HG03521 (cell line): ENCODE measurements at regions not wholly inside any gene's neighbourhood (a gene's known extent, or its start where the extent isn't known, plus 50 kb on each side); places are given as distances from the start of the nearest gene placed in this dataset.
A peak's percentile ranks its signal among the peaks of the same experiment; 100 is the strongest.
"Not testable (repeated sequence)": the region's sequence is repeated elsewhere in the genome, so short reads cannot be mapped to it uniquely, and the experiment has no call there.

Experiments
- ATAC-seq: cut with Tn5 transposase; IDR thresholded peaks from one replicate; pipeline ENCODE4 v1.9.1; 2021; ENCODE audit warnings: mild to moderate bottlenecking, moderate library complexity; ENCODE audit not compliant: unreplicated experiment

GRCh38 chr13:54004026-54004699 is 975.5 kb downstream of the OLFM4 start:
- ATAC-seq = no peak

GRCh38 chr13:54016542-54016941 is 987.9 kb downstream of the OLFM4 start:
- ATAC-seq = no peak

GRCh38 chr13:54018485-54018884 is 989.9 kb downstream of the OLFM4 start:
- no peak for ATAC-seq

GRCh38 chr13:54029226-54029625 is 1000.6 kb downstream of the OLFM4 start:
- ATAC-seq = peak; percentile 91

- ATAC-seq = no peak
Observed at GRCh38 chr13:54029720-54030119, 1001.1 kb downstream of the OLFM4 start.

- no peak for ATAC-seq
Observed at GRCh38 chr13:54033323-54033861, 1004.8 kb downstream of the OLFM4 start.

- ATAC-seq = no peak
Observed at GRCh38 chr13:54034047-54034446, 1005.4 kb downstream of the OLFM4 start.

- ATAC-seq = not testable (repeated sequence)
Observed at GRCh38 chr13:54057416-54057815, 1028.8 kb downstream of the OLFM4 start.

- not testable (repeated sequence) for ATAC-seq
Observed at GRCh38 chr13:54069958-54070357, 1041.3 kb downstream of the OLFM4 start.

- no peak for ATAC-seq
Observed at GRCh38 chr13:54077569-54077968, 1049.0 kb downstream of the OLFM4 start.

- no peak for ATAC-seq
Observed at GRCh38 chr13:54078271-54078870, 1049.8 kb downstream of the OLFM4 start.

GRCh38 chr13:54082309-54082708 is 1053.7 kb downstream of the OLFM4 start:
- ATAC-seq = not testable (repeated sequence)

GRCh38 chr13:54091884-54092283 is 1063.3 kb downstream of the OLFM4 start:
- ATAC-seq = no peak

- no peak for ATAC-seq
Observed at GRCh38 chr13:54092686-54093085, 1064.1 kb downstream of the OLFM4 start.

- ATAC-seq = no peak
Observed at GRCh38 chr13:54110597-54110996, 1082.0 kb downstream of the OLFM4 start.

- ATAC-seq = no peak
Observed at GRCh38 chr13:54124700-54125099, 1096.1 kb downstream of the OLFM4 start.

GRCh38 chr13:54130931-54131330 is 1102.3 kb downstream of the OLFM4 start:
- not testable (repeated sequence) for ATAC-seq

- ATAC-seq = not testable (repeated sequence)
Observed at GRCh38 chr13:54131433-54131832, 1102.8 kb downstream of the OLFM4 start.

- ATAC-seq = not testable (repeated sequence)
Observed at GRCh38 chr13:54132127-54132526, 1103.5 kb downstream of the OLFM4 start.

- not testable (repeated sequence) for ATAC-seq
Observed at GRCh38 chr13:54132720-54133119, 1104.1 kb downstream of the OLFM4 start.

- no peak for ATAC-seq
Observed at GRCh38 chr13:54133746-54134145, 1105.1 kb downstream of the OLFM4 start.

GRCh38 chr13:54144828-54145227 is 1116.2 kb downstream of the OLFM4 start:
- ATAC-seq = no peak
